Right cardiac atrium (tissue), 5 donors: ENCODE measurements at regions not wholly inside any gene's neighbourhood (a gene's known extent, or its start where the extent isn't known, plus 50 kb on each side); places are given as distances from the start of the nearest gene placed in this dataset.

ENCODE experiments used
- ATAC-seq, 2 donors: fragments of 200-7000 bp; cut with Tn5 transposase; one replicate each; pipeline versions ENCODE4 v1.8.0 to v1.9.1; 2020; ENCODE audit warnings: moderate library complexity in 2 of 2, mild to moderate bottlenecking in 1 of 2
- DNase-seq, 3 donors: peaks; one replicate each; pipeline ENCODE4 v3.0.0-alpha.2; 2020
- H3K27ac ChIP-seq: one replicate; pipeline ENCODE4 v1.5.1; 2013; ENCODE audit warnings: mild to moderate bottlenecking, low read length, control low read depth, moderate library complexity
- H3K27me3 ChIP-seq: one replicate; pipeline ENCODE4 v1.6.1; 2013; ENCODE audit not compliant: control insufficient read depth, insufficient read depth
- H3K4me1 ChIP-seq: one replicate; pipeline ENCODE4 v1.6.1; 2013; ENCODE audit warnings: low read length; ENCODE audit not compliant: control insufficient read depth, insufficient read depth
- H3K4me3 ChIP-seq: one replicate; pipeline ENCODE4 v1.5.1; 2013; ENCODE audit warnings: low read length, control low read depth
- H3K9me3 ChIP-seq: one replicate; pipeline ENCODE4 v1.6.1; 2013; ENCODE audit warnings: low read length; ENCODE audit not compliant: control insufficient read depth
- WGBS: extraction: QIAGEN DNeasy Blood & Tissue Kit; methylation state at CpG from one replicate; pipeline ENCODE4 v1.1.7; 2013; 5-methylcytosine and 5-hydroxymethylcytosine counted together
- intact Hi-C, 4 donors: fragments of 100-400 bp; cut with DNase I; formaldehyde crosslinking; loops; one replicate each; pipeline versions ENCODE4 v1.11.0 to v1.14.0; 2022 to 2023
- donor health status: healthy with polysubstance abuse.
- donor health status: DM: no; HTN: yes; CAD: no.
- donor health status: DM: no; HTN: no; CAD: no.
- donor health status: DM: no; HTN: yes; CAD: no; lungs with severe emphysema.
- donor health status: DM: yes; HTN: yes; CAD: no.

DNA sequence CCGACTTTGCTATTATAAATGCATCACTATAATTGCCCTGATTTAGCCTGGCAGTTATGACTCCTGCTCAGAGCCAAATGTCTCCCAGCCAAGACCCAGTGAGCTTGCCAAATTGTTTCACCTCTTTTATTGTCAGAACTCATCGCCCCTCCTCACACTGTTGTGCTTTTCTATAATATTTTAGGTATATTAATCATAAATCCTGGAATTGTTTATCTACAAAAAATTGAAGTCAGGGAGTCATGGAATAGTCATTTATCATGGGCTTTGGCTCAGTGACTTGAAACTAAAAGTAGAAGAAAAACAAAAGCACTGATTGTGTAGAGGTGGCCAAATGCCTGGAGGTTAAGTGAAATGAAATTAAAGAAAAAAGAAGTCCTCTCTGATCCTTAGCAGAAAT lies 85.6 kb downstream of the PFDN4 start:
- Histone ChIP-seq H3K27me3 (no peaks in the 10 kb centered on the region), H3K4me3 (no peak overlapping the region), H3K27ac (no peak overlapping the region), H3K9me3 (no peaks in the 10 kb centered on the region), H3K4me1 (no peaks in the 10 kb centered on the region)
- WGBS = 33% methylated on average over 2 of the region's 2 CpGs
- DNase-seq (no peak), ATAC-seq (peak; percentile 28 to 60)
- intact Hi-C loops = no loop called here

GRCh38 chr20:54294094-54294493 lies 86.2 kb downstream of the PFDN4 start:
- DNase-seq (no peak), ATAC-seq (no peak)
- intact Hi-C loops = no loop called here
- Histone ChIP-seq H3K27me3 (no peaks in the 10 kb centered on the region), H3K4me3 (no peak overlapping the region), H3K27ac (no peak overlapping the region), H3K9me3 (no peaks in the 10 kb centered on the region), H3K4me1 (no peaks in the 10 kb centered on the region)
- WGBS = 57% methylated on average over 2 of the region's 2 CpGs

GRCh38 chr20:54295686-54296085 lies 87.8 kb downstream of the PFDN4 start:
- Histone ChIP-seq H3K27ac (no peak overlapping the region), H3K4me3 (no peak overlapping the region), H3K27me3 (no peaks in the 10 kb centered on the region), H3K4me1 (no peaks in the 10 kb centered on the region), H3K9me3 (no peaks in the 10 kb centered on the region)
- ATAC-seq (no peak), DNase-seq (no peak)
- intact Hi-C loops = no loop called here
- WGBS = 89% methylated on average over 1 of the region's 1 CpG

- no peak overlapping the region for H3K4me3 ChIP-seq
- H3K27me3 ChIP-seq = no peaks in the 10 kb centered on the region
- no peaks in the 10 kb centered on the region for H3K9me3 ChIP-seq
- no peak overlapping the region for H3K27ac ChIP-seq
- intact Hi-C loops = no loop called here
- no peaks in the 10 kb centered on the region for H3K4me1 ChIP-seq
- WGBS = 64% methylated on average over 7 of the region's 7 CpGs
- ATAC-seq (no peak), DNase-seq (no peak)
Observed at GRCh38 chr20:54305421-54305820, 97.5 kb downstream of the PFDN4 start.

DNA sequence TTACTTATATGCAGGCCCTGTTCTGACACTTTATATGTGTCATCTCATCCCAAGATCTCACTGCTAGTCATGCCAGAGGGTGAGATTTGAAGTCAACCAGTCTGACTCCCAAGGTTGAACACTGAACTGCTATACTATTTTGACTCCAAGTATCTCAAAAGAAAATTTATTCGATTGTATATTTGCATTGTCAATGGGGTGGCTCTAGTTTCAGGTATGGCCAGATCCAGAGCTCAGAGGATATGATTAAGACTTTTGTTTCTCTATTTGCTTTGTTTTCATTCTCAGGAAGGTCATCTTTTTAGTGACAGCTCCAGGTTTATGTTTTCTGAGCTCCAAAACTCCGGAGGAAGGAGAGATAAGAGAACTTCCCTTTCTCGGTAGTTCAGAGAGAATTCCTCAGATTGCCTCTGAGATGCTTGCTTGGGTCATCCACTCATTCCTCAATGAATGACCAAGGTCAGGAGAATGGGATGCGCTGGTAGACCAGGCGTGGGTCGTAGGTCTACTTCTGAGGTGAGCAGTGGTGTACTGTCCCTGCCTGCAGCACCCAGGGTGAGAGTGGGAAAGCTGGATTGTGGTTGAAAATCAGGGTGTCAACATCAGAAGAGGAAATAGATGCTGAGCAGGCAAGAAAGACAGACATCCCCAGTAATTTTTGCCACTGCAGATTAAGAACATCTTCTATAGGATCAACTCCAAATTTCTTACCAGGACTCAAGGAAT lies 99.3 kb downstream of the PFDN4 start:
- DNase-seq (no peak), ATAC-seq (no peak)
- Histone ChIP-seq H3K4me3 (no peak overlapping the region), H3K9me3 (no peaks in the 10 kb centered on the region), H3K4me1 (no peaks in the 10 kb centered on the region), H3K27ac (no peak overlapping the region), H3K27me3 (no peaks in the 10 kb centered on the region)
- WGBS = 61% methylated on average over 6 of the region's 6 CpGs
- intact Hi-C loops = no loop called here

- H3K9me3 ChIP-seq = no peaks in the 10 kb centered on the region
- WGBS = 48% methylated on average over 4 of the region's 4 CpGs
- DNase-seq = no peak
- intact Hi-C loops = no loop called here
- no peak overlapping the region for H3K27ac ChIP-seq
- H3K4me1 ChIP-seq = no peaks in the 10 kb centered on the region
- no peaks in the 10 kb centered on the region for H3K27me3 ChIP-seq
- ATAC-seq = no peak
- no peak overlapping the region for H3K4me3 ChIP-seq
Observed at GRCh38 chr20:54308804-54309203, 100.9 kb downstream of the PFDN4 start.

- intact Hi-C loops = no loop called here
- ATAC-seq (no peak), DNase-seq (no peak)
- H3K27me3 ChIP-seq = no peaks in the 10 kb centered on the region
- WGBS = 93% methylated on average over 1 of the region's 1 CpG
- no peaks in the 10 kb centered on the region for H3K9me3 ChIP-seq
- H3K4me3 ChIP-seq = no peak overlapping the region
- peaks cover 2% of the 10 kb centered on the region for H3K4me1 ChIP-seq
- H3K27ac ChIP-seq = no peak overlapping the region
Observed at GRCh38 chr20:54318892-54319291, 111.0 kb downstream of the PFDN4 start.

DNA sequence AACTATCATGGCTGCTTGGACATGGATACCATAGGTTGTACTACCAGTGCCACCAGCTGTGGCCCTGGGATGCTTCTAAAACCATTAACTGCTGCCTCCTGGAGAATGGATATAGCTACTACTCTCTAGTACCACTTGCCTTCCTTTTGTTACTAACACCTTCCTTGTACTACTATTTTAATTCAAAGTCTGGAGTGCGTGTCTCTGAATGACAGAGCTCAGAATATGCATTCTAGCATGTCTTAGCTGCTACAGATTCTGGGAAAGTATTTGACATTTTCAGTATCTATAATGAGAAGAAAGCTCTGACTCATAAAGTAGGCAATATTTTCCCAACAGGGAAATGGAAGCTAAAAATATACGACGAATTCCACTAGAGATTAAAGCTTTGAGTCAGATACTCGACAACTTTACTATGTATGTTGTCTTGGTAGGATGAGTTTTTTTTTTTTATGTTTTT lies 112.3 kb downstream of the PFDN4 start:
- Histone ChIP-seq H3K27me3 (no peaks in the 10 kb centered on the region), H3K4me3 (no peak overlapping the region), H3K9me3 (no peaks in the 10 kb centered on the region), H3K27ac (no peak overlapping the region), H3K4me1 (peaks cover 2% of the 10 kb centered on the region)
- DNase-seq = no peak
- intact Hi-C loops = no loop called here
- WGBS = 45% methylated on average over 4 of the region's 4 CpGs
- ATAC-seq = no peak

- DNase-seq (no peak), ATAC-seq (no peak)
- Histone ChIP-seq H3K27me3 (no peaks in the 10 kb centered on the region), H3K4me1 (peaks cover 2% of the 10 kb centered on the region), H3K9me3 (no peaks in the 10 kb centered on the region), H3K4me3 (no peak overlapping the region), H3K27ac (no peak overlapping the region)
- 77% methylated on average over 3 of the region's 3 CpGs for WGBS
- intact Hi-C loops = no loop called here
Observed at GRCh38 chr20:54321352-54322087, 113.6 kb downstream of the PFDN4 start.

- no peak for DNase-seq
- no peaks in the 10 kb centered on the region for H3K27me3 ChIP-seq
- no peak overlapping the region for H3K4me3 ChIP-seq
- no peaks in the 10 kb centered on the region for H3K9me3 ChIP-seq
- WGBS = 84% methylated on average over 2 of the region's 2 CpGs
- H3K27ac ChIP-seq = no peak overlapping the region
- peaks cover 2% of the 10 kb centered on the region for H3K4me1 ChIP-seq
- no peak for ATAC-seq
- intact Hi-C loops = no loop called here
Observed at GRCh38 chr20:54323227-54323734, 115.4 kb downstream of the PFDN4 start.

- no peak for ATAC-seq
- Histone ChIP-seq H3K4me3 (no peak overlapping the region), H3K4me1 (peaks cover 2% of the 10 kb centered on the region), H3K9me3 (no peaks in the 10 kb centered on the region), H3K27ac (no peak overlapping the region), H3K27me3 (no peaks in the 10 kb centered on the region)
- 61% methylated on average over 4 of the region's 4 CpGs for WGBS
- DNase-seq = no peak
- intact Hi-C loops = no loop called here
Observed at GRCh38 chr20:54324041-54324440, 116.2 kb downstream of the PFDN4 start.
